Loucy (cell line): ENCODE measurements at regions not wholly inside any gene's neighbourhood (a gene's known extent, or its start where the extent isn't known, plus 50 kb on each side); places are given as distances from the start of the nearest gene placed in this dataset.

Experiments
- CTCF ChIP-seq: fragments of 200-600 bp; sonication (generic); conservative IDR thresholded peaks from 2 replicates; pipeline ENCODE4 v1.5.1; 2014; ENCODE audit warnings: mild to moderate bottlenecking, antibody characterized with exemption, low read length
- EZH2phosphoT487 ChIP-seq: fragments of 200-600 bp; IDR thresholded peaks from 2 replicates; pipeline ENCODE4 v1.6.1; 2018; ENCODE audit warnings: antibody characterized with exemption, mild to moderate bottlenecking, moderate library complexity, borderline replicate concordance

- TF ChIP-seq CTCF: no peak
- no peak for TF ChIP-seq EZH2phosphoT487
Observed at GRCh38 chr1:116224111-116224510, 112.9 kb downstream of the MAB21L3 start.
